A549 (cell line): ENCODE measurements at regions not wholly inside any gene's neighbourhood (a gene's known extent, or its start where the extent isn't known, plus 50 kb on each side); places are given as distances from the start of the nearest gene placed in this dataset.

Source experiments
- CHD2 ChIP-seq: fragments of 150-350 bp; IDR thresholded peaks from 2 replicates; pipeline ENCODE4 v1.6.1; 2014; ENCODE audit warnings: low read length; ENCODE audit not compliant: partially characterized antibody
- EP300 ChIP-seq, 2 experiments: fragments of >200 bp; sonication (Bioruptor Twin); formaldehyde crosslinking; IDR thresholded peaks; 2 replicates in 1 of 2; 3 replicates in 1 of 2; pipeline ENCODE4 v1.6.1; 2016 to 2017
- POLR2A ChIP-seq: IDR thresholded peaks from 2 replicates; pipeline ENCODE4 v1.6.1; 2012; ENCODE audit warnings: mild to moderate bottlenecking, low read length
- RAD21 ChIP-seq, 2 experiments: fragments of >200 bp in 1 of 2; sonication (Bioruptor Twin) in 1 of 2; formaldehyde crosslinking in 1 of 2; IDR thresholded peaks in 1 of 2; conservative IDR thresholded peaks in 1 of 2; 2 replicates in 1 of 2; 3 replicates in 1 of 2; pipeline ENCODE4 v1.6.1; 2012 to 2018; ENCODE audit warnings: inconsistent platforms in 1 of 2
- REST ChIP-seq: fragments of 200-600 bp; sonication (generic); IDR thresholded peaks from 2 replicates; pipeline ENCODE4 v1.6.1; 2016; ENCODE audit warnings: antibody characterized with exemption, mild to moderate bottlenecking, moderate library complexity
- SREBF2 ChIP-seq: fragments of 450-650 bp; IDR thresholded peaks from 2 replicates; pipeline ENCODE4 v1.6.1; 2014; ENCODE audit warnings: mild to moderate bottlenecking, moderate library complexity
- ZC3H11A ChIP-seq: fragments of 450-650 bp; IDR thresholded peaks from 2 replicates; pipeline ENCODE4 v1.6.1; 2014; ENCODE audit warnings: antibody characterized with exemption, mild to moderate bottlenecking
- ZFP36 ChIP-seq: fragments of 450-650 bp; IDR thresholded peaks from 2 replicates; pipeline ENCODE4 v1.6.1; 2014; ENCODE audit warnings: borderline replicate concordance; ENCODE audit not compliant: partially characterized antibody
- TF ChIP-seq, protein P1 (sequence below): fragments of >200 bp; sonication (Bioruptor Twin); formaldehyde crosslinking; IDR thresholded peaks from 3 replicates; pipeline ENCODE4 v1.5.1; 2016

GRCh38 chr2:188727846-188728245, 246.3 kb upstream of the COL3A1 start:
- TF ChIP-seq, protein P1, sequence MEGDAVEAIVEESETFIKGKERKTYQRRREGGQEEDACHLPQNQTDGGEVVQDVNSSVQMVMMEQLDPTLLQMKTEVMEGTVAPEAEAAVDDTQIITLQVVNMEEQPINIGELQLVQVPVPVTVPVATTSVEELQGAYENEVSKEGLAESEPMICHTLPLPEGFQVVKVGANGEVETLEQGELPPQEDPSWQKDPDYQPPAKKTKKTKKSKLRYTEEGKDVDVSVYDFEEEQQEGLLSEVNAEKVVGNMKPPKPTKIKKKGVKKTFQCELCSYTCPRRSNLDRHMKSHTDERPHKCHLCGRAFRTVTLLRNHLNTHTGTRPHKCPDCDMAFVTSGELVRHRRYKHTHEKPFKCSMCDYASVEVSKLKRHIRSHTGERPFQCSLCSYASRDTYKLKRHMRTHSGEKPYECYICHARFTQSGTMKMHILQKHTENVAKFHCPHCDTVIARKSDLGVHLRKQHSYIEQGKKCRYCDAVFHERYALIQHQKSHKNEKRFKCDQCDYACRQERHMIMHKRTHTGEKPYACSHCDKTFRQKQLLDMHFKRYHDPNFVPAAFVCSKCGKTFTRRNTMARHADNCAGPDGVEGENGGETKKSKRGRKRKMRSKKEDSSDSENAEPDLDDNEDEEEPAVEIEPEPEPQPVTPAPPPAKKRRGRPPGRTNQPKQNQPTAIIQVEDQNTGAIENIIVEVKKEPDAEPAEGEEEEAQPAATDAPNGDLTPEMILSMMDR, result no peak
- TF ChIP-seq ZFP36 (no peak), CHD2 (no peak), POLR2A (no peak), REST (no peak), EP300 (IDR thresholded peaks at IDR 0.05) (no peak), ZC3H11A (no peak), SREBF2 (no peak), RAD21 (conservative IDR thresholded peaks at IDR 0.05 in 1 of 2, IDR thresholded peaks at IDR 0.05 in 1 of 2) (no peak)
